SK-N-SH treated with all-trans-retinoic acid at 6 μM for 48 hours (cell line): ENCODE measurements at regions not wholly inside any gene's neighbourhood (a gene's known extent, or its start where the extent isn't known, plus 50 kb on each side); places are given as distances from the start of the nearest gene placed in this dataset.
"Not testable (repeated sequence)": the region's sequence is repeated elsewhere in the genome, so short reads cannot be mapped to it uniquely, and the experiment has no call there.

ENCODE experiments used
- ATAC-seq: fragments of 200-7000 bp; cut with Tn5 transposase; 3 replicates; pipeline ENCODE4 v1.9.1; 2020; ENCODE audit warnings: mild to moderate bottlenecking, moderate library complexity
- CSRNP3 ChIP-seq: fragments of 250-450 bp; sonication (Bioruptor Pico); IDR thresholded peaks from 2 replicates; pipeline ENCODE4 v1.5.1; 2021; ENCODE audit warnings: mild to moderate bottlenecking, moderate library complexity
- ESRRG ChIP-seq: fragments of 250-450 bp; sonication (Bioruptor Pico); IDR thresholded peaks from 2 replicates; pipeline ENCODE4 v1.6.1; 2021; ENCODE audit warnings: mild to moderate bottlenecking
- GLIS3 ChIP-seq: fragments of 250-450 bp; sonication (Bioruptor Pico); IDR thresholded peaks from 2 replicates; pipeline ENCODE4 v1.5.0; 2020; ENCODE audit warnings: mild to moderate bottlenecking, moderate library complexity
- ISL1 ChIP-seq: fragments of 250-450 bp; sonication (Bioruptor Pico); IDR thresholded peaks from 2 replicates; pipeline ENCODE4 v2.1.2; 2022; ENCODE audit warnings: mild to moderate bottlenecking, moderate library complexity
- POU6F1 ChIP-seq: fragments of 250-450 bp; sonication (Bioruptor Pico); IDR thresholded peaks from 2 replicates; pipeline ENCODE4 v1.8.0; 2021; ENCODE audit warnings: low read depth, mild to moderate bottlenecking, moderate library complexity, borderline replicate concordance
- PPARA ChIP-seq: fragments of 250-450 bp; sonication (Bioruptor Pico); IDR thresholded peaks from 2 replicates; pipeline ENCODE4 v1.5.0; 2020; ENCODE audit warnings: mild to moderate bottlenecking, borderline replicate concordance
- SNAI2 ChIP-seq: fragments of 250-450 bp; sonication (Bioruptor Pico); IDR thresholded peaks from 2 replicates; pipeline ENCODE4 v1.5.0; 2020; ENCODE audit warnings: mild to moderate bottlenecking, moderate library complexity
- TCF4 ChIP-seq: fragments of 250-450 bp; sonication (Bioruptor Pico); IDR thresholded peaks from 2 replicates; pipeline ENCODE4 v1.8.0; 2021; ENCODE audit warnings: mild to moderate bottlenecking, moderate library complexity, borderline replicate concordance
- TOX ChIP-seq: fragments of 250-450 bp; sonication (Bioruptor Pico); IDR thresholded peaks from 2 replicates; pipeline ENCODE4 v1.8.0; 2021; ENCODE audit warnings: mild to moderate bottlenecking, moderate library complexity, borderline replicate concordance
- TSHZ2 ChIP-seq: fragments of 250-450 bp; sonication (Bioruptor Pico); IDR thresholded peaks from 2 replicates; pipeline ENCODE4 v1.5.0; 2020; ENCODE audit warnings: mild to moderate bottlenecking, moderate library complexity
- ZC3H10 ChIP-seq: fragments of 250-450 bp; sonication (Bioruptor Pico); IDR thresholded peaks from 2 replicates; pipeline ENCODE4 v1.5.1; 2021; ENCODE audit warnings: mild to moderate bottlenecking, moderate library complexity
- ZFP3 ChIP-seq: fragments of 250-450 bp; sonication (Bioruptor Pico); IDR thresholded peaks from 2 replicates; pipeline ENCODE4 v1.5.0; 2020; ENCODE audit warnings: mild to moderate bottlenecking, moderate library complexity
- ZNF565 ChIP-seq: fragments of 450-650 bp; formaldehyde crosslinking; conservative IDR thresholded peaks from 2 replicates; pipeline ENCODE4 v1.5.0; 2020; ENCODE audit warnings: low read depth, mild to moderate bottlenecking, moderate library complexity
- ZNF70 ChIP-seq: fragments of 450-650 bp; formaldehyde crosslinking; IDR thresholded peaks from 2 replicates; pipeline ENCODE4 v1.5.0; 2020; ENCODE audit warnings: mild to moderate bottlenecking, moderate library complexity
- ZNF8 ChIP-seq: fragments of 450-650 bp; formaldehyde crosslinking; IDR thresholded peaks from 2 replicates; pipeline ENCODE4 v1.5.0; 2020; ENCODE audit warnings: mild to moderate bottlenecking, moderate library complexity

GRCh38 chr10:90064295-90064694, 362.9 kb downstream of the KIF20B start:
- no peak for TF ChIP-seq ZFP3 (CRISPR knock-in tag)
- peak; percentile 51 for TF ChIP-seq ISL1 (CRISPR knock-in tag)
- TF ChIP-seq CSRNP3 (CRISPR knock-in tag): no peak
- no peak for ATAC-seq

- no peak for ATAC-seq
- TF ChIP-seq ZNF8 (CRISPR knock-in tag) (peak; percentile 28; the same call in 1 of the 2 replicates), CSRNP3 (CRISPR knock-in tag) (no peak), ISL1 (CRISPR knock-in tag) (peak; percentile 94), TSHZ2 (CRISPR knock-in tag) (no peak), GLIS3 (CRISPR knock-in tag) (0 out of 2 replicates have a peak, but pooled peaks have one; percentile 61)
Measured at GRCh38 chr10:90066435-90066834, 365.0 kb downstream of the KIF20B start.

- no peak for TF ChIP-seq GLIS3 (CRISPR knock-in tag)
- no peak for TF ChIP-seq ESRRG
- TF ChIP-seq TOX (CRISPR knock-in tag): no peak
- TF ChIP-seq POU6F1 (CRISPR knock-in tag): no peak
- TF ChIP-seq ZNF70 (CRISPR knock-in tag): no peak
- no peak for TF ChIP-seq PPARA (CRISPR knock-in tag)
- TF ChIP-seq CSRNP3 (CRISPR knock-in tag): no peak
- no peak for ATAC-seq
Measured at GRCh38 chr10:90075995-90076394, 374.6 kb downstream of the KIF20B start.

- no peak for ATAC-seq
- TF ChIP-seq SNAI2 (CRISPR knock-in tag): no peak
- TF ChIP-seq GLIS3 (CRISPR knock-in tag): no peak
- no peak for TF ChIP-seq ZC3H10 (CRISPR knock-in tag)
- no peak for TF ChIP-seq ZNF565 (CRISPR knock-in tag)
- no peak for TF ChIP-seq TCF4 (CRISPR knock-in tag)
- no peak for TF ChIP-seq ZNF70 (CRISPR knock-in tag)
- TF ChIP-seq TOX (CRISPR knock-in tag): no peak
- no peak for TF ChIP-seq POU6F1 (CRISPR knock-in tag)
Measured at GRCh38 chr10:90079819-90080218, 378.4 kb downstream of the KIF20B start.

GRCh38 chr10:90086606-90087190, 385.3 kb downstream of the KIF20B start:
- ATAC-seq: not testable (repeated sequence)
